AG04450 (cell line): ENCODE measurements at regions not wholly inside any gene's neighbourhood (a gene's known extent, or its start where the extent isn't known, plus 50 kb on each side); places are given as distances from the start of the nearest gene placed in this dataset.
"Not testable (repeated sequence)": the region's sequence is repeated elsewhere in the genome, so short reads cannot be mapped to it uniquely, and the experiment has no call there.

Source experiments
- CTCF ChIA-PET: fragments of 300-600, 350-600 bp; formaldehyde crosslinking; extraction: SDS; loops from one replicate; lab custom pipeline; 2022; ENCODE audit warnings: antibody characterized with exemption, inconsistent platforms; lab: Charles Lee
- POLR2A ChIA-PET: fragments of 350-600 bp; formaldehyde crosslinking; extraction: SDS; loops from one replicate; lab custom pipeline; 2021; ENCODE audit warnings: antibody characterized with exemption, inconsistent platforms; lab: Yijun Ruan, JAX
- DNase-seq: peaks from one replicate; pipeline ENCODE4 v3.0.0-alpha.2; 2011; ENCODE audit warnings: low read depth, low spot score
- H3K27ac ChIP-seq: one replicate; pipeline ENCODE4 v1.5.1; 2012; ENCODE audit warnings: low read depth, low read length, control low read depth
- H3K27me3 ChIP-seq: one replicate; pipeline ENCODE4 v1.6.0; 2012; ENCODE audit warnings: low read length; ENCODE audit not compliant: control insufficient read depth, insufficient read depth
- H3K4me3 ChIP-seq: 2 replicates; pipeline ENCODE4 v1.5.1; 2011; ENCODE audit warnings: mild to moderate bottlenecking, low read depth, low read length, control low read depth
- H3K9me3 ChIP-seq: 2 replicates; pipeline ENCODE4 v1.5.1; 2012; ENCODE audit warnings: low read length; ENCODE audit not compliant: control insufficient read depth, insufficient read depth
- TF ChIP-seq, protein P1 (sequence below): IDR thresholded peaks from 2 replicates; pipeline ENCODE4 v1.5.1; 2011; ENCODE audit warnings: low read depth, low read length, control low read depth, inconsistent platforms

DNA sequence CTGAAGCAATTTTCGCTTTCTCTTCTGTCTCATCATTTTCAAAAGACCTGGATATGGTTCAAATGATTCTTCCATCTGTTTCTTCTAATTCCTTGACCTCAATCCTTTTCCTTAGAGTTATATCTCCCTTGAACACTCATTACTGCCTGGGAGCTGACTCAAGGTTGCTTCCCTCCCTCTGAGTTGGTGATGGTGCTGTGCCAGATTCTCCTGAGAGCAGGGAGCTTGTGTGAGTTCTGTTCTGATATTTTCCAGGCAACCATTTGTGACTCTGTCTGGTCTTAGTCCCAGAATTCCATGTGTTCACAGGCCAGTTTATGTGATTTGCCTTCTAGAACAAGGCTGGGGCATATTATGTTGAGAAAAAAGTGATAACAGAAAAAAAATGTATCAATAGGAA, 505.1 kb upstream of the SYT1 start:
- Histone ChIP-seq H3K27ac (no peak overlapping the region), H3K9me3 (no peaks in the 10 kb centered on the region), H3K4me3 (no peak overlapping the region), H3K27me3 (no peaks in the 10 kb centered on the region)
- TF ChIP-seq, protein P1, sequence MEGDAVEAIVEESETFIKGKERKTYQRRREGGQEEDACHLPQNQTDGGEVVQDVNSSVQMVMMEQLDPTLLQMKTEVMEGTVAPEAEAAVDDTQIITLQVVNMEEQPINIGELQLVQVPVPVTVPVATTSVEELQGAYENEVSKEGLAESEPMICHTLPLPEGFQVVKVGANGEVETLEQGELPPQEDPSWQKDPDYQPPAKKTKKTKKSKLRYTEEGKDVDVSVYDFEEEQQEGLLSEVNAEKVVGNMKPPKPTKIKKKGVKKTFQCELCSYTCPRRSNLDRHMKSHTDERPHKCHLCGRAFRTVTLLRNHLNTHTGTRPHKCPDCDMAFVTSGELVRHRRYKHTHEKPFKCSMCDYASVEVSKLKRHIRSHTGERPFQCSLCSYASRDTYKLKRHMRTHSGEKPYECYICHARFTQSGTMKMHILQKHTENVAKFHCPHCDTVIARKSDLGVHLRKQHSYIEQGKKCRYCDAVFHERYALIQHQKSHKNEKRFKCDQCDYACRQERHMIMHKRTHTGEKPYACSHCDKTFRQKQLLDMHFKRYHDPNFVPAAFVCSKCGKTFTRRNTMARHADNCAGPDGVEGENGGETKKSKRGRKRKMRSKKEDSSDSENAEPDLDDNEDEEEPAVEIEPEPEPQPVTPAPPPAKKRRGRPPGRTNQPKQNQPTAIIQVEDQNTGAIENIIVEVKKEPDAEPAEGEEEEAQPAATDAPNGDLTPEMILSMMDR, result no peak
- no peak for DNase-seq
- ChIA-PET POLR2A (no interaction called here), CTCF (no interaction called here)

DNA sequence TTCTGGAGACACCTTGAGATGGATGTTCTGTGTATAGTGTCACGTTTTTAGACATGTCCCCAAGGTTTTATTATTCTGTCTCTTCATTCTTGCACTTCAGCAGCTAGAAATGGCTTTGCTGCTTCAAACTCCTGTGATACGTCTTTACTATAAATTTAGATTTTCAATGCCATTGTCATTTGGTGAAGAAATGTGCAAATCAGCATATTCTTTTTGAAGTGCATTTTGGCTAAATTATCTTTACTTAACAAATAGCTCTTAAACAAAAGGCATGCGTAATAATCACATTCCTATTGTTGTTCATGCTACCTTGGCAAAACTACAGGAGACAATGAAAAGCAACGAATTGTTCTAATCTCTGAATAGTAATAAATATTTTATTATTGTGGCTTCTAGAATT, 502.9 kb upstream of the SYT1 start:
- TF ChIP-seq, protein P1, result no peak
- POLR2A ChIA-PET, result no interaction called here

DNA sequence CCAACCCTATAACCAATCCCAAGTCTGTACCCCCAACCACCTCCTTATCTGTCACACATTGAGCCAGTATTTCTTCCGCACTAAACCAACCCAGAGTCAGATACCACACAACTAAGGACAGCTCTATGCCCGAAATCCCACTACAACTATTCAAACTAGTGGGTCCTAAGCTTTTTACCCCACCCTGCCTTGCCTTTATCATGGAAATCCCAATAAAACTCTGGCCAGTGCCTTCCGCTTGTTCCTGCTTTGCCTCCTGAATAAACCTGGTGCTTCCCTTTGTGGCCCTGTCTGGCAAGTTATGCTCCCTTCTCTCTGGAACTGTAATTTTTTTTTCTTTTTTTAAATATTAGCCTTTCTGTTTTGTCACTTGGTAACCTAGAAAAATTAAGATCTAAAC, 493.3 kb upstream of the SYT1 start:
- no peak overlapping the region for H3K27ac ChIP-seq
- ChIA-PET CTCF (no interaction called here), POLR2A (no interaction called here)
- H3K9me3 ChIP-seq, result no peaks in the 10 kb centered on the region
- TF ChIP-seq, protein P1, result no peak
- H3K27me3 ChIP-seq, result no peaks in the 10 kb centered on the region
- H3K4me3 ChIP-seq, result no peak overlapping the region
- DNase-seq, result no peak

More for the DNA sequence above, 502.9 kb upstream of the SYT1 start:
- CTCF ChIA-PET, result interaction anchor here (0.5 kb wide), 1 partner anchor 11 kb away, joined by 3 read pairs; no protein-coding TSS in a partner anchor
- H3K27ac ChIP-seq, result no peak overlapping the region
- no peak overlapping the region for H3K4me3 ChIP-seq
- DNase-seq, result no peak
- H3K9me3 ChIP-seq, result no peaks in the 10 kb centered on the region
- no peaks in the 10 kb centered on the region for H3K27me3 ChIP-seq

DNA sequence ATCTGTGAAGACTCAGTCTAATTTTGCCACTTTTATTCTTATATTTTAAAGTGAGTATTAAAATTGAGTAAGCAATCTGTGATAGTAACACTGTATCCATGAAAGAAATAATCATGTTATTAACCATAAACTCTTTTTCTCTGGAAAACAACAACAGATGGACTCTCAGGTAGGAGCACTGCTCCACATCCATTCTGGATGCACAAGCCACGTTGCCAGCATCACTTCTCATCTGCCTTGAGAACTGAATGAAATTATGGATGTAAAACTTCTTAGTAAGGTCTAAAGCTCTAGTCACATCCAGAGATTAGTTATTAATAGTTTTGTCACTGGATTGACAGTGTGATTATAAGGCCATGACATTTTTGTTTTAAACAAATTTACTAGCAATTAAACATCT, 489.1 kb upstream of the SYT1 start:
- CTCF ChIA-PET, result no interaction called here
- Histone ChIP-seq H3K9me3 (peaks cover 6% of the 10 kb centered on the region; the same call in 1 of the 2 replicates), H3K4me3 (no peak overlapping the region), H3K27ac (no peak overlapping the region), H3K27me3 (no peaks in the 10 kb centered on the region)
- DNase-seq, result no peak
- POLR2A ChIA-PET, result no interaction called here
- TF ChIP-seq, protein P1, result no peak

DNA sequence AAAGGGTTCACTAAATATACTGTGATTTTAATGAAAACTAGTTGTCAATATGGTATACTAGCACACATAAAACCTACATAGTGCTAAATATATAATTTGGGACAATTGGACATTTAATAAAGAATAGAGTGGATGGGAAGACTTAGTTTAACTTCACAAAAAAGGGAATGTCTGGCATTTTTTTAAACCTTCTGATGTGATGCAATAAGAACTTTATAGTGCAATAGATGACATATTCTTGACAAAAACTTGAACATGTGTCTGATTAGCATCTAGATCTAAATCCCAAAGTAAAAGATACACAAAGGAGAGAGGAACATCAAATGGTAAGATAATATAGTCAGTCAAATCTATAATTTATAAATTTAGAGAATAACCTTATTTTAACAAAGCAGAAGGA, 488.3 kb upstream of the SYT1 start:
- CTCF ChIA-PET, result no interaction called here
- no peak for DNase-seq
- no peak overlapping the region for H3K27ac ChIP-seq
- H3K9me3 ChIP-seq, result peaks cover 6% of the 10 kb centered on the region; the same call in 1 of the 2 replicates
- POLR2A ChIA-PET, result no interaction called here
- H3K27me3 ChIP-seq, result no peaks in the 10 kb centered on the region
- TF ChIP-seq, protein P1, result no peak
- H3K4me3 ChIP-seq, result no peak overlapping the region

DNA sequence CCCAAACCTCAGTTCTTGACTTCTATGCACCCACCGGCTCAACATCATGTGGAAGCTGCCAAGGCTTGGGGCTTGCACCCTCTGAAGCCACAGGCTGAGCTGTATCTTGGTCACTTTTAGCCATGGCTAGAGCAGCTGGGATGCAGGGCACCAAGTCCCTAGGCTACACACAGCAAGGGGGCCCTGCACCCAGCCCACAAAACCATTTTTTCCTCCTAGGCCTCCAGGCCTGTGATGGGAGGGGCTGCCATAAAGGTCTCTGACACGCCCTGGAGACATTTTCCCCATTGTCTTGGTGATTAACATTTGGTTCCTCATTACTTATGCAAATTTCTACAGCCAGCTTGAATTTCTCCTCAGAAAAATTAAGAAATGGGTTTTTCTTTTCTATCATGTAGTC, 485.5 kb upstream of the SYT1 start:
- DNase-seq, POLR2A ChIA-PET, CTCF ChIA-PET, H3K9me3 ChIP-seq, H3K4me3 ChIP-seq, H3K27me3 ChIP-seq, H3K27ac ChIP-seq: not testable (repeated sequence)
